ENCODE measurements at regions not wholly inside any gene's neighbourhood (a gene's known extent, or its start where the extent isn't known, plus 50 kb on each side); places are given as distances from the start of the nearest gene placed in this dataset.

DNA sequence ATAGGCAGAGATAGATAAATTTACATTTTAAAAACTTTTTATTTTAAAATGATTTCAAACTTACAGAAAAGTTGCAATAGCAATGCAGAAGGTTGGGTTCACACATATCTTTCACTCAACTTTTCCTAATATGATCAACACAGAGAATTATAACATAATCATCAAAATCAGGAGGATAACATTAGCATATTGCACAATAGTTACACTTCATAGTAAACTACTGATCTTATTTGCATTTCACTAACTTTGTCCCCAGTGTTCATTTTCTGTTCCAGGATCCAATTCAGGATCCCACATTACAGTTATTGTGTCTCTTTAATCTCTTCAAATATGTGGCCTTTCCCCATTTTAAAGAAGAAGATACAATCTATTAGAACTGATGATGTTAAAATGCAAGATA lies 115.4 kb upstream of the ETV6 start:
- no peak overlapping the region for H3K4me3 ChIP-seq
- no peaks in the 10 kb centered on the region for H3K9me3 ChIP-seq
- no peak for DNase-seq
- no peaks in the 10 kb centered on the region for H3K36me3 ChIP-seq
- H3K27ac ChIP-seq: no peak overlapping the region
- TF ChIP-seq, protein P1, sequence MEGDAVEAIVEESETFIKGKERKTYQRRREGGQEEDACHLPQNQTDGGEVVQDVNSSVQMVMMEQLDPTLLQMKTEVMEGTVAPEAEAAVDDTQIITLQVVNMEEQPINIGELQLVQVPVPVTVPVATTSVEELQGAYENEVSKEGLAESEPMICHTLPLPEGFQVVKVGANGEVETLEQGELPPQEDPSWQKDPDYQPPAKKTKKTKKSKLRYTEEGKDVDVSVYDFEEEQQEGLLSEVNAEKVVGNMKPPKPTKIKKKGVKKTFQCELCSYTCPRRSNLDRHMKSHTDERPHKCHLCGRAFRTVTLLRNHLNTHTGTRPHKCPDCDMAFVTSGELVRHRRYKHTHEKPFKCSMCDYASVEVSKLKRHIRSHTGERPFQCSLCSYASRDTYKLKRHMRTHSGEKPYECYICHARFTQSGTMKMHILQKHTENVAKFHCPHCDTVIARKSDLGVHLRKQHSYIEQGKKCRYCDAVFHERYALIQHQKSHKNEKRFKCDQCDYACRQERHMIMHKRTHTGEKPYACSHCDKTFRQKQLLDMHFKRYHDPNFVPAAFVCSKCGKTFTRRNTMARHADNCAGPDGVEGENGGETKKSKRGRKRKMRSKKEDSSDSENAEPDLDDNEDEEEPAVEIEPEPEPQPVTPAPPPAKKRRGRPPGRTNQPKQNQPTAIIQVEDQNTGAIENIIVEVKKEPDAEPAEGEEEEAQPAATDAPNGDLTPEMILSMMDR (IDR thresholded peaks at IDR 0.05): no peak
- TF ChIP-seq POLR2A (IDR thresholded peaks at IDR 0.05): no peak
- no peaks in the 10 kb centered on the region for H3K4me1 ChIP-seq
- intact Hi-C loops (cut with DNase I): no loop called here
- H3K27me3 ChIP-seq: peaks cover 0 to 12% (median 1%) of the 10 kb centered on the region in 4 donors

DNA sequence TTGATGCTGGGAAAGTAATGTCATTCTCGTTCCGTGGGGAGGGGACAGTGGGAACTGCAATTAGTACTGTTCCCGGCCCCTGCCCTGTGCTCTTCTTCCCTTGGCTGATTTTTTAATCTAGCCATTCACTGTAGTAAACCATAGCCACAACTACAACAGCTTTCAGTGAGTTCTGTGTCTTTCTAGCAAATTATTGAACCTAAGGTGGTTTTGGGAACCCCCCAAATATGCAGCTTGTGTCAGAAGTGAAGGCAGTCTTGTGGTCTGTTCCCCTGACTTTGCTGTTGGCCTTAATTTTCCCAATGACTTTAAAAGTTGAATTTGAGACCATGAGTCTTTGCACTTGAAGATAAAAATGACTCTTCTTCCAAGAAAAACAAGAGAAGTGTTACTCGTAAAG lies 114.3 kb upstream of the ETV6 start:
- intact Hi-C loops (cut with DNase I): no loop called here
- H3K27me3 ChIP-seq: peaks cover 0 to 12% (median 0%) of the 10 kb centered on the region in 4 donors
- H3K9me3 ChIP-seq: no peaks in the 10 kb centered on the region
- no peak overlapping the region for H3K4me3 ChIP-seq
- no peak for DNase-seq
- 88 to 90% methylated on average over 4 of the region's 4 CpGs for WGBS, 2 donors
- H3K27ac ChIP-seq: no peak overlapping the region
- no peaks in the 10 kb centered on the region for H3K4me1 ChIP-seq
- no peaks in the 10 kb centered on the region for H3K36me3 ChIP-seq
- TF ChIP-seq, protein P1 (IDR thresholded peaks at IDR 0.05): no peak
- TF ChIP-seq POLR2A (IDR thresholded peaks at IDR 0.05): no peak

DNA sequence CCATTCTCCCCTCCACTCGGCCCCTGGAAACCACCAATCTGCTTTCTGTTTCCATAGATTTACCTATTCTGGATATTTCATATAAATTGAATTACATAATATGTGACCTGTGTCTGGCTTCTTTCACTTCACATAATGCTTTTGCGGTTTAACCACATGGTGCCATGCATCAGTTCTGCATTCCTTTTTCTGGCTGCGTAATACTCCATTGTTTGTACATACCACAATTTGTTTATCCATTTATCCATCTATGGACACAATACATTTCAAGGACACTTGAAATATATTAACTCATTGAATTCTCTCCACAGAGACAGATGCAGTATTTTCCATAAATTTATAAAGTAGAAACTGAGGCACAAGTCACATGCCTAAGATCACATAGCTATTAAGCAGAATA lies 110.3 kb upstream of the ETV6 start:
- Histone ChIP-seq H3K9me3 (no peaks in the 10 kb centered on the region), H3K4me3 (no peak overlapping the region), H3K36me3 (no peaks in the 10 kb centered on the region), H3K27me3 (no peaks in the 10 kb centered on the region), H3K27ac (no peak overlapping the region), H3K4me1 (peaks cover 4 to 9% (median 4%) of the 10 kb centered on the region in 3 donors)
- intact Hi-C loops (cut with DNase I): no loop called here
- no peak for DNase-seq
- WGBS, 2 donors: 87 to 93% methylated on average over 3 of the region's 3 CpGs
- TF ChIP-seq, protein P1 (IDR thresholded peaks at IDR 0.05): no peak
- no peak for TF ChIP-seq POLR2A (IDR thresholded peaks at IDR 0.05)

DNA sequence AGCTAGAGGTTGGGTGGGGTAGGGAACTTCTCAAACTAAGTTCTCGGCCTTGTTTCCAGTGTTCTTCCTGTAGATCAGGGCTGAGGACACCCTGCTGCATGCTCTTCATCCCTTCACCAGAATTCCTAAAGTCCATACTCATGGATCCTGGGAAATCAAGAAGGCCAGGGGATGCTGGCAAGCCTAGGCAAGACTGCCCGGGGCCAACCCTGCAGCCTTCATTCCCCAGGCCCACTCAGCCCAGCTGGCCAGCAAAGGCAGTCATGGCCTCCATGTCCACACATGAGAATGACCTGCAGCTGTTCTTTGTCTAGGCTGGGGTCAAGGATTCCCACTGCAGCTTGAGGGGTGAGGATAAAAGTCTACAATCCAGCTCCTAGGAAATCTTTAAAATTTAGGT lies 109.3 kb upstream of the ETV6 start:
- H3K27ac ChIP-seq: no peak overlapping the region
- intact Hi-C loops (cut with DNase I): no loop called here
- no peaks in the 10 kb centered on the region for H3K36me3 ChIP-seq
- no peaks in the 10 kb centered on the region for H3K9me3 ChIP-seq
- no peak for DNase-seq
- TF ChIP-seq POLR2A (IDR thresholded peaks at IDR 0.05): no peak
- TF ChIP-seq, protein P1 (IDR thresholded peaks at IDR 0.05): no peak
- H3K4me3 ChIP-seq: no peak overlapping the region
- H3K27me3 ChIP-seq: no peaks in the 10 kb centered on the region
- peaks cover 4 to 17% (median 5%) of the 10 kb centered on the region in 3 donors for H3K4me1 ChIP-seq
- WGBS, 2 donors: 92 to 100% methylated on average over 2 of the region's 2 CpGs

DNA sequence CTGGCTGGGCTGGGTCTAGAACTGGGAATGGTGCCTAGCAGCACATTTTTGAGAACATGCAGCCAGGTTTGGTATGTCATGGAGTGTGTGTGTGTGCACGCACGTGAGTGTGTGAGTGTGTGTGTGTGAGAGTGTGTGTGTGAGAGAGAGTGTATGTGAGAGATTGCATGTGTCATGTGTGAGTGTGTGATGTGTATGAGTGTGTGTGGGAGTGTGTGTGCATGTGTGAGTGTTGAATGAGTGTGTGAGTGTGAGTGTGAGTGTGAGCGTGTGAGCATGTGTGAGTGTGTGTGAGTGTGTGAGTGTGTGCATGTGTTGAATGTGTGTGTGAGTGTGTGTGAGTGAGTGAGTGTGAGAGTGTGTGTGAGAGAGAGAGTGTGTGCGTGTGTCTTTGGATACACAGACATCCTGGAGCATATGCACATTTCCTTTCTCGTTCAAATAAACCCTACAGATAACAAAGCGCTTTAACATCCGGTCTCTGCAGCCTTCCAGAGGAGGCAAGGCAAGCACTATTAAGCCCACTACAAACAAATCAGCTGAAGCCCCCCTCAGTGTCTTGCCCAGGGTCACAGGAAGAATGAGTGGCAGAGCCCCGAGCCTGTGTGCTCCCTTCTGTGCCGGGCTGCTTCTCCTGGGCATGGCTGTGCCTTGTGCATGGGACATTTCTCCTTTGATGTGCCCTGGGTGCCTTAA lies 108.7 kb upstream of the ETV6 start:
- Histone ChIP-seq H3K27me3 (no peaks in the 10 kb centered on the region), H3K4me3 (no peak overlapping the region), H3K9me3 (no peaks in the 10 kb centered on the region), H3K36me3 (no peaks in the 10 kb centered on the region), H3K27ac (no peak overlapping the region), H3K4me1 (peaks cover 4 to 23% (median 5%) of the 10 kb centered on the region in 3 donors)
- TF ChIP-seq POLR2A (IDR thresholded peaks at IDR 0.05): no peak
- TF ChIP-seq, protein P1 (IDR thresholded peaks at IDR 0.05): no peak
- WGBS, 2 donors: 69 to 75% methylated on average over 8 to 9 of the region's 9 CpGs
- intact Hi-C loops (cut with DNase I): no loop called here
- DNase-seq: no peak

Data from esophagus squamous epithelium (tissue), 5 donors.